ENCODE measurements at regions not wholly inside any gene's neighbourhood (a gene's known extent, or its start where the extent isn't known, plus 50 kb on each side); places are given as distances from the start of the nearest gene placed in this dataset.

DNA sequence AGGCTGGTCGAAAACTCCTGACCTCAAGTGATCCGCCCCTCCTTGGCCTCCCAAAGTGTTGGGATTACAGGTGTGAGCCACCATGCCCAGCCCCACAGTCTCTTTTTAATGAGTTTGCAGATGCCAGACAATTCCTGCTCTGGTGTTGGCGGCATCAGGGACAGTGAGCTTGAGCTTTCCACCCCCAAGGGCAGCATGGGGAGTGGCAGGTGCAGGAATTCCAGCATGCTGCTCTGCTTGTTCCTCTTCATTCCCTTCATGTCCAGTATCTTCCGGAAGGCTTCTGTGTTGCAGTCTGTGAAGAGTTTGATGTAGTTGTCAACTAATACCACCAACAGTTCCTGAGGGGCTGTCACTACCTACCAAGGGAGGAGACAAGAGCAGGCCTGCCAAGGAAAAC, 137.3 kb downstream of the SS18 start:
- TF ChIP-seq CTCF (conservative IDR thresholded peaks at IDR 0.05) (no peak), EZH2 (IDR thresholded peaks at IDR 0.05; ENCODE audit: low read depth) (no peak)

All from PC-9 (cell line).